ENCODE measurements at regions not wholly inside any gene's neighbourhood (a gene's known extent, or its start where the extent isn't known, plus 50 kb on each side); places are given as distances from the start of the nearest gene placed in this dataset.
A peak's percentile ranks its signal among the peaks of the same experiment; 100 is the strongest.
"Not testable (repeated sequence)": the region's sequence is repeated elsewhere in the genome, so short reads cannot be mapped to it uniquely, and the experiment has no call there.

- Histone ChIP-seq H3K4me1 (ENCODE audit: control insufficient read depth in 5 of 5, insufficient read depth in 5 of 5, low read length in 5 of 5) (no peaks in the 10 kb centered on the region), H3K9ac (ENCODE audit: insufficient read depth in 1 of 2, low read length in 2 of 2) (no peak overlapping the region), H3K27ac (ENCODE audit: low read depth in 1 of 2, low read length in 1 of 2) (no peak overlapping the region), H3K36me3 (ENCODE audit: control insufficient read depth in 4 of 4, insufficient read depth in 4 of 4, low read length in 4 of 4) (no peaks in the 10 kb centered on the region), H3K4me3 (no peak overlapping the region), H3K27me3 (ENCODE audit: control insufficient read depth in 3 of 3, insufficient read depth in 3 of 3, low read length in 2 of 3) (no peaks in the 10 kb centered on the region), H3K9me3 (ENCODE audit: control insufficient read depth in 4 of 4, insufficient read depth in 3 of 4, low read length in 3 of 4) (peaks cover 0 to 2% (median 0%) of the 10 kb centered on the region in 4 donors)
- DNase-seq, result peak in 2 of 3 donors; percentile 20 to 27
- 72 to 88% methylated on average over 3 of the region's 3 CpGs for WGBS, 2 donors
- TF ChIP-seq CTCF (IDR thresholded peaks at IDR 0.05; ENCODE audit: control extremely low read depth, extremely low read depth), result no peak
- no peak for ATAC-seq (ENCODE audit: insufficient read depth, low FRiP score)
Observed at GRCh38 chr1:224052772-224053171, 61.1 kb upstream of the FBXO28 start.

DNA sequence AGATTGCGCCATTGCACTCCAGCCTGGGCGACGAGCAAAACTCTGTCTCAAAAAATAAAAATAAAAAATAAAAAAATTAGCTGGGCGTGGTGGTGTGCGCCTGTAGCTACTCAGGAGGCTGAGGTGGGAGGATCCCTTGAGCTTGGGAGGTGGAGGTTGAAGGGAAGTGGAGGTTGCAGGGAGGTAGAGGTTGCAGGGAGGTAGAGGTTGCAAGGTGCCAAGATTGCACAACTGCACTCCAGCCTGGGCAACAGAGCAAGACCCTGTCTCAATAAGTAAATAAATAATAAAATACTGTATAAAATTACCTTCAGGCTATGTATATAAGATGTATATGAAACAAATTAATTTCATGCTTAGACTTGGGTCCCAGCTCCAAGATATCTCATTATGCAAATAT lies 62.1 kb upstream of the FBXO28 start:
- H3K9me3 ChIP-seq (ENCODE audit: control insufficient read depth in 4 of 4, insufficient read depth in 3 of 4, low read length in 3 of 4); H3K4me3 ChIP-seq; H3K27me3 ChIP-seq (ENCODE audit: control insufficient read depth in 3 of 3, insufficient read depth in 3 of 3, low read length in 2 of 3); H3K27ac ChIP-seq (ENCODE audit: low read depth in 1 of 2, low read length in 1 of 2); H3K36me3 ChIP-seq (ENCODE audit: control insufficient read depth in 4 of 4, insufficient read depth in 4 of 4, low read length in 4 of 4); H3K4me1 ChIP-seq (ENCODE audit: control insufficient read depth in 5 of 5, insufficient read depth in 5 of 5, low read length in 5 of 5); ATAC-seq (ENCODE audit: insufficient read depth, low FRiP score); DNase-seq; H3K9ac ChIP-seq (ENCODE audit: insufficient read depth in 1 of 2, low read length in 2 of 2): not testable (repeated sequence)
- 84 to 87% methylated on average over 5 of the region's 5 CpGs for WGBS, 2 donors

DNA sequence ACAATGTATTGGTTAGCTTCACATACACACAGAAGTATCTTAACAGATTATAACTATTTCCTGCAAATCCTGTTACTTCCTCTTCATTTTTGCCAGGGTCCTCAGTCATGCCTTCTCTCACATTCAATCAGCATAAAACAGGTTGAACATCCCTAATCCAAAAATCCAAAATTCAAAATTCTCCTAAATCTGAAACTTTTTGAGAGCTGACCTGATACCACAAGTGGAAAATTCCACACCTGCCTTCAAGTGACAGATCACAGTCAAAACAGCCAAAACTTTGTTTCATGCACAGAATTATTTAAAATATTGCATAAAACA lies 62.9 kb upstream of the FBXO28 start:
- no peaks in the 10 kb centered on the region for H3K36me3 ChIP-seq (ENCODE audit: control insufficient read depth in 4 of 4, insufficient read depth in 4 of 4, low read length in 4 of 4)
- TF ChIP-seq CTCF (IDR thresholded peaks at IDR 0.05; ENCODE audit: control extremely low read depth, extremely low read depth), result no peak
- H3K4me3 ChIP-seq, result no peak overlapping the region
- H3K27me3 ChIP-seq (ENCODE audit: control insufficient read depth in 3 of 3, insufficient read depth in 3 of 3, low read length in 2 of 3), result no peaks in the 10 kb centered on the region
- DNase-seq (no peak), ATAC-seq (ENCODE audit: insufficient read depth, low FRiP score) (no peak)
- H3K27ac ChIP-seq (ENCODE audit: low read depth in 1 of 2, low read length in 1 of 2), result no peak overlapping the region
- no peak overlapping the region for H3K9ac ChIP-seq (ENCODE audit: insufficient read depth in 1 of 2, low read length in 2 of 2)
- no peaks in the 10 kb centered on the region for H3K4me1 ChIP-seq (ENCODE audit: control insufficient read depth in 5 of 5, insufficient read depth in 5 of 5, low read length in 5 of 5)
- no peaks in the 10 kb centered on the region for H3K9me3 ChIP-seq (ENCODE audit: control insufficient read depth in 4 of 4, insufficient read depth in 3 of 4, low read length in 3 of 4)

DNA sequence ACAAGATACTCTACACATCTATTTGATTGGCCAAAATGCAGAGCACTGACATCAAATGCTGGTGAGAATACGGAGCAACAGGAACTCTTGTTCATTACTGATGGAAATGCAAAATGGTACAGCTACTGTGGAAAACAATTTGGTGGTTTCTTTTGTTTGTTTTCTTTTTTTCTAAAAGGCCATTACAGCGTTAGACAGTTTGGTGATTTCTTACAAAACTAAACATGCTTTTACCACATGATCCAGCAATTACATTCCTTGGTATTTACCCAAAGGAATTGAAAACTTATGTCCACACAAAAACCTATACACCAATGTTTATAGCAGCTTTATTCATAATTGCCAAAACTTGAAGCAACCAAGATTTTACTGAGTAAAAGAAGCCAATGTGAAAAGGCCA lies 66.4 kb upstream of the FBXO28 start:
- Histone ChIP-seq H3K36me3 (ENCODE audit: control insufficient read depth in 4 of 4, insufficient read depth in 4 of 4, low read length in 4 of 4) (no peaks in the 10 kb centered on the region), H3K27ac (ENCODE audit: low read depth in 1 of 2, low read length in 1 of 2) (no peak overlapping the region), H3K9ac (ENCODE audit: insufficient read depth in 1 of 2, low read length in 2 of 2) (no peak overlapping the region), H3K9me3 (ENCODE audit: control insufficient read depth in 4 of 4, insufficient read depth in 3 of 4, low read length in 3 of 4) (no peaks in the 10 kb centered on the region), H3K27me3 (ENCODE audit: control insufficient read depth in 3 of 3, insufficient read depth in 3 of 3, low read length in 2 of 3) (no peaks in the 10 kb centered on the region), H3K4me3 (no peak overlapping the region), H3K4me1 (ENCODE audit: control insufficient read depth in 5 of 5, insufficient read depth in 5 of 5, low read length in 5 of 5) (peaks cover 0 to 3% (median 0%) of the 10 kb centered on the region in 5 donors)
- ATAC-seq (ENCODE audit: insufficient read depth, low FRiP score) (no peak), DNase-seq (no peak)
- WGBS, 2 donors, result 84 to 95% methylated on average over 2 of the region's 2 CpGs
- no peak for TF ChIP-seq CTCF (IDR thresholded peaks at IDR 0.05; ENCODE audit: control extremely low read depth, extremely low read depth)

Measured in lung (tissue), 11 donors.